HG03342 (cell line): ENCODE measurements at regions not wholly inside any gene's neighbourhood (a gene's known extent, or its start where the extent isn't known, plus 50 kb on each side); places are given as distances from the start of the nearest gene placed in this dataset.

Experiments used
- ATAC-seq: cut with Tn5 transposase; IDR thresholded peaks from one replicate; pipeline ENCODE4 v1.9.1; 2021; ENCODE audit warnings: mild to moderate bottlenecking, moderate library complexity; ENCODE audit not compliant: unreplicated experiment

- ATAC-seq: no peak
Measured at GRCh38 chr11:100635194-100635593, 51.9 kb upstream of the ARHGAP42 start.

- no peak for ATAC-seq
Measured at GRCh38 chr11:100636536-100636935, 50.6 kb upstream of the ARHGAP42 start.
